IPS DF 6.9 (cell line): ENCODE measurements at regions not wholly inside any gene's neighbourhood (a gene's known extent, or its start where the extent isn't known, plus 50 kb on each side); places are given as distances from the start of the nearest gene placed in this dataset.

Source experiments
- DNase-seq: peaks from one replicate; pipeline ENCODE4 v3.0.0-alpha.2; 2013; ENCODE audit warnings: low read depth, low spot score
- H3K27ac ChIP-seq: one replicate; pipeline ENCODE4 v1.5.1; 2013; ENCODE audit warnings: low read length, control low read depth
- H3K27me3 ChIP-seq: 2 replicates; pipeline ENCODE4 v1.6.1; 2013; ENCODE audit warnings: mild to moderate bottlenecking, low read length; ENCODE audit not compliant: control insufficient read depth, insufficient read depth
- H3K36me3 ChIP-seq: 2 replicates; pipeline ENCODE4 v1.6.1; 2013; ENCODE audit warnings: low read length; ENCODE audit not compliant: control insufficient read depth, insufficient read depth
- H3K4me1 ChIP-seq: 2 replicates; pipeline ENCODE4 v1.6.1; 2013; ENCODE audit warnings: low read length; ENCODE audit not compliant: control insufficient read depth, insufficient read depth
- H3K4me3 ChIP-seq: 2 replicates; pipeline ENCODE4 v1.5.1; 2013; ENCODE audit warnings: mild to moderate bottlenecking, low read length
- H3K9me3 ChIP-seq: 2 replicates; pipeline ENCODE4 v1.6.1; 2013; ENCODE audit warnings: low read length, inconsistent platforms; ENCODE audit not compliant: control insufficient read depth, insufficient read depth
- WGBS: extraction: QIAGEN DNeasy Blood & Tissue Kit; methylation state at CpG from one replicate; pipeline ENCODE4 v1.1.7; 2013; ENCODE audit warnings: mixed read lengths, missing lambda C conversion rate; ENCODE audit not compliant: insufficient read length, insufficient coverage; 5-methylcytosine and 5-hydroxymethylcytosine counted together

DNA sequence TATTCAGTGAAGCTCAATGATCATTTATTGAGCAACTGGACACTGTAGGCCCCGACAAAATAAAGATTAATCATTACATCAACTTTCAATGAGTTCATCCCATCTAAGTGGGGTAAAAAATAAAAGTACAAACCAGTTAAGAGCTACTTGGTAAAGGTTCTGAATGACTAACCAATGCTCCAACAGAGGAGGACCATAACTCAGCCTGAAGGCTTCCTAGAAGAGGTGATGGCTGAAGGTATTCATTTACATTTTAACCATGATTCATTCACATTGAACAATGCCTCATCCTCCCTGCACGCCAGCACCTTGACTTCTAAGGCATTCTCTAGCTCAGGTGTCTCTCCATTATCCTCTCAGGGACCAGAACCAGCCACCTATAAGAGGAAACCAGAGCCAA is 201.4 kb downstream of the ZNF462 start:
- Histone ChIP-seq H3K27me3 (no peaks in the 10 kb centered on the region), H3K27ac (no peak overlapping the region), H3K9me3 (no peaks in the 10 kb centered on the region), H3K4me1 (no peaks in the 10 kb centered on the region), H3K4me3 (no peak overlapping the region), H3K36me3 (no peaks in the 10 kb centered on the region)
- WGBS = no CpG with 5 or more reads among the region's 2 CpGs
- no peak for DNase-seq

DNA sequence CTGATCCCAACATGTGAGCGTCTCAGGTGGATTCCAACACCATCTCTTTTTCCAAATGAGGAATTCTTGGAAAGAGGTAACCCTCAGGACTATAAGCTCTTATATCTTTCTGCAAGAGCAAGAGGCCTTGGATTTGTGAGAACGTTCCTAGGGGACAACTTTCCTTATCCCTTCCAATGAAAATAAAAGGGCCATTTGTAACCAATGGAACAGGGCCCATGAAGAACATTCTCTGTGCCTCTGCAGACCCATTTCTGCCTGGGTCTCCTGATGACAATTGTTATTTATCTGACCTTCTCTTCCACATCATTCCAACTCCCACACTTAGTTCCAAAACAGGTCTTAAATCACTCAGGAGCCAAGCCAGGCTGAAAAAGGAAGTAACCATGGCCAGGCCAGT is 202.6 kb downstream of the ZNF462 start:
- Histone ChIP-seq H3K27me3 (no peaks in the 10 kb centered on the region), H3K4me1 (no peaks in the 10 kb centered on the region), H3K36me3 (no peaks in the 10 kb centered on the region), H3K27ac (no peak overlapping the region), H3K9me3 (no peaks in the 10 kb centered on the region), H3K4me3 (no peak overlapping the region)
- DNase-seq = no peak
- no CpG with 5 or more reads among the region's 2 CpGs for WGBS

DNA sequence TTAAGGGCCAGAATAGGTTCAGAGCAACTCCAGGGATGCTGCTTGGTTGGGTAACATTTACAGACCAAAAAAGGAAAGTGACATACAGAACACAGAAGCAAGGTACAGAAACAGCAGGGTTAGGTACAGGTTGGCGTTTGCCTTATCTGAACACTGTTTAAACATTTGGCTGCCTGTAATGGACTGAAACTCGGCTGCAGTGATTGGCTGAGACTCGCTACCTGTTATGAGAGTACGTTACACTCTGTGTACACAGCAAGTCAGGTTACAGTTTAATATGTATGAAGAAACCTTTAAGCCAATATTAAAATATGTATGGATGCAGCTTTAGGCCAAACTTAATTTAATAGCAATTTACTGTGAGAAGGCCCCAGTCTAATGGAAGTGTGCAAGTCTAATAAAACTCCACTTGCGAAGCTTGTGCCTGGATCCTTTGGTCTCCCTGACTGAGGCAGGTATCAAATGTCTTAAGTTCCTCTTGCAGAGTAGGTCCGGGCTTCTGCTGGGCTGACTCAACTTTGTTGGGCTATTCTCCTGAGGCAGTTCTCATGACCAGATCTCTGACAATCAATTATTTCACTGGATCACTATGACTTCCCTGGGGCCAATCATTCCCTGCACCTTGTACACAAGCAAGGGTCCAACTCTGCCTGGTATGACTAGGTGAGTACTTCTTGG is 204.9 kb downstream of the ZNF462 start:
- no CpG with 5 or more reads among the region's 6 CpGs for WGBS
- DNase-seq = no peak
- no peaks in the 10 kb centered on the region for H3K9me3 ChIP-seq

DNA sequence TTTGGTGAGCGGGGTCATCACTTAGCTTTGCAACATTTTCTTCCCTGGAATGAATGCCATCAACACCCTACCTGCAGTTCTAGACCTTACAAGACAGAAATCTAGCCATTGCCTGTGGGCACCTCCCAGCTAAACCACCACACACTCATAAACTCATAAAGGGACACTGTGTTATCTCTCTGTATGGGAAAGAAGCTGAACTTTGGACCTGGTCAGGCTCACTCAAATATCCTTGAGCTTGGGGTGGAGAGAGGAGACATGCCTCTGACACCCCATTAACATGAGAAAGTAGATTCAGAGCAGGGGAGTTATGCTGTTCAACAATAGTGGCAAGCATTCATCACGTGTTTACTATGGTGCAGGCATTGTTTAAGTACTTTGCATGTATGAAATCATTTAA is 205.6 kb downstream of the ZNF462 start:
- Histone ChIP-seq H3K27me3 (no peaks in the 10 kb centered on the region), H3K9me3 (no peaks in the 10 kb centered on the region), H3K4me3 (no peak overlapping the region), H3K4me1 (no peaks in the 10 kb centered on the region), H3K27ac (no peak overlapping the region), H3K36me3 (no peaks in the 10 kb centered on the region)
- DNase-seq = no peak
- WGBS = no CpG with 5 or more reads among the region's 2 CpGs

More for the DNA sequence above, 204.9 kb downstream of the ZNF462 start:
- H3K4me1 ChIP-seq = no peaks in the 10 kb centered on the region
- H3K27me3 ChIP-seq = no peaks in the 10 kb centered on the region
- no peak overlapping the region for H3K4me3 ChIP-seq
- no peaks in the 10 kb centered on the region for H3K36me3 ChIP-seq
- no peak overlapping the region for H3K27ac ChIP-seq

DNA sequence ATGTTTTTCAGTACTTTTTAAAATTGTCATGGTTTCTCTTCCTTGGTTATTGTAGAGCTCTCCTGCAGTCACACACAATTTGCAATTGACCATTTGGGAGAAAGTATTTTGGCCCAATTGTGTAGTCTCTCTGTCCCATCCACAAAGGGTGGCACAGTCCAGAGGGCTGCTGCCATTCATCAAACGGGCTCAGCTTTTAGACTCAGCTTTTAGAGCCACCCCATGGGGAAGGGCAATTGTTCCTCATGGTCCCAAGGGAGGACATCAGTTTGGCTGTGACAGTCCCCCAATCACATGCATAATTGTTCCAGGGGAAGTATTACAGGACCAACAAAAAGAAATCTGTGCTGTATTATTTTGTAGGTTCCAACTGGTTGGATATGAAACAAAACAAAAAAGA is 207.6 kb downstream of the ZNF462 start:
- H3K4me1 ChIP-seq = no peaks in the 10 kb centered on the region
- no CpG with 5 or more reads among the region's 1 CpG for WGBS

DNA sequence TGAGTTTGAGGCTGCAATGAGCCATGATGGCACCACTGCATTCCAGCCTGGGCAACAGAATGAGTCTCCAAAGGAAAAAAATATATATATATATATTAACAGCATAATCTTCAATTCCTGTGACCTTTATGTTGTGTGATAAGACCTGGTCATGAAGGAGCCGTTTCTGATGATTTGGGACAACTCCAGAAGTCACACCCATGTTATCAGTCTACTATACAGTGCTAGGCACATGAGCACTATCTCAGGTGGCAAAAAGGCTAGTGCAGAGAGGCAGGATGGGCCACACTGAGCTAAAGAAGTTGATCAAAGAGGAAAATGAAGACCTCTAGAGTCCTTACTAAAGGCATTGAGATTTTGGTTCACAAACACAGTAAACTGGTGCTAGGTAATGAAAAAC is 205.0 kb upstream of the RAD23B start:
- Histone ChIP-seq H3K4me1 (no peaks in the 10 kb centered on the region), H3K27ac (no peak overlapping the region), H3K27me3 (no peaks in the 10 kb centered on the region), H3K4me3 (no peak overlapping the region), H3K36me3 (no peaks in the 10 kb centered on the region), H3K9me3 (no peaks in the 10 kb centered on the region)
- WGBS = no CpG with 5 or more reads among the region's 1 CpG
- no peak for DNase-seq

More for the DNA sequence above, 207.6 kb downstream of the ZNF462 start:
- Histone ChIP-seq H3K27ac (no peak overlapping the region), H3K36me3 (no peaks in the 10 kb centered on the region), H3K27me3 (no peaks in the 10 kb centered on the region), H3K4me3 (no peak overlapping the region), H3K9me3 (no peaks in the 10 kb centered on the region)
- no peak for DNase-seq

DNA sequence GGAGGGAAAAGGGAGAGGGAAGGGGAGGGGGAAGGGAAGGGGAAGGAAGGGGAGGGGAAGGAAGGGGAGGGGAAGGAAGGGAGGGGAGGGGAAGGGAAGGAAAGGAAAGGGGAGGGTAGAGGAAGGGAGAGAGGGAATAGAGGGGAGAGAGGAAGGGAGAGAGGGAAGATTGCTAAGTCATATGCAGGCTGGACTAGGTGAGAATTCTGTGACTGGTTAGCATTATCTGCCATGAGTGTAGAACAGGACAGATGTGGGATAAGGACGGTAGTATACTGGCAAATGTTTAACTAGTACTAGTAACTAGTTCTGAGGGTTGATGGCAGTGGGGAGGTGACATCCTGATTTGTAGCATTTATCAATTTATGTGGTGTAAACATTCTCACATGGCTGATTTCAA is 203.5 kb upstream of the RAD23B start:
- Histone ChIP-seq H3K27ac (no peak overlapping the region), H3K27me3 (no peaks in the 10 kb centered on the region), H3K36me3 (no peaks in the 10 kb centered on the region), H3K4me3 (no peak overlapping the region), H3K4me1 (no peaks in the 10 kb centered on the region), H3K9me3 (no peaks in the 10 kb centered on the region)
- WGBS = no CpG with 5 or more reads among the region's 1 CpG
- DNase-seq = no peak

DNA sequence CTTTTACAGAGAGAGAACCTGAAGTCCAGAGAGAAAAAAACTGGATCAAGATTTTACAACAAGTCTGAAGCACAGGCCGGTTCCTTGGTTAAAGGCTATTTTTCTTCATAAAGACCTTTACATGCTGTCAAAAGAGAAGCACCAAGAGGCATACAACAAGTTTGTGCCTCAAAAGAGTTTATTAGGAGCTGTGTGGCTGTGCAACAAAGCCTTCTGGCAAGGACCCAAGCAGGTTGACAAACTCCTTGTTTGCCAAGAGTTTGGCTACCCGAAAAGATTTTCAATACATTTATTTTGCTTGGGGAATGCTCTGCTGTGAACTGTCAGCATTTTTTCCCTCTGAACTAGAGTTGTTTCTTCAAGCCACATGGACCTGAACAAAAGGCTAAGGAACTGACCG is 202.9 kb upstream of the RAD23B start:
- Histone ChIP-seq H3K4me3 (no peak overlapping the region), H3K27ac (no peak overlapping the region), H3K27me3 (no peaks in the 10 kb centered on the region), H3K4me1 (no peaks in the 10 kb centered on the region), H3K9me3 (no peaks in the 10 kb centered on the region), H3K36me3 (no peaks in the 10 kb centered on the region)
- no peak for DNase-seq
- WGBS = no CpG with 5 or more reads among the region's 3 CpGs

DNA sequence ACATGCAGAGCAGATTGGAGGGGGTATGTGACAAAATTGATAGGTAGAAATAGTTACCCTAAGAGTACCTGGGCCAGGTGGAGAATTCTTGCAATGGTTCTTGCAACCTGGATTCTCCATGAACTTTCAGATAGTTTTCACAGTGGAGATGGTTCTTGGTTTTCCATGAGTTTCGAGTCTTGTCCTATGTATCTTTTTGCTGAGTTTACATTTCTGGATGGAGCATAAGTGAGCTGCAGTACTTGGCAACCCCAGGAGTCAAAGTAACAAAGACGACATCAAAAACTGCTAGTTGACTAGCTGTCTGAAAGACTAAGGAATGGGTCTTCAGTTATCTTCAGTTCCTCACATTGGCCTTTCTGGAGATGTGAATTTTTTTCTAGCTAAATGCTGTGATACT is 196.6 kb upstream of the RAD23B start:
- Histone ChIP-seq H3K27me3 (no peaks in the 10 kb centered on the region), H3K27ac (no peak overlapping the region), H3K4me1 (no peaks in the 10 kb centered on the region), H3K36me3 (no peaks in the 10 kb centered on the region), H3K9me3 (no peaks in the 10 kb centered on the region), H3K4me3 (no peak overlapping the region)
- no peak for DNase-seq
- WGBS = no CpG with 5 or more reads among the region's 2 CpGs

DNA sequence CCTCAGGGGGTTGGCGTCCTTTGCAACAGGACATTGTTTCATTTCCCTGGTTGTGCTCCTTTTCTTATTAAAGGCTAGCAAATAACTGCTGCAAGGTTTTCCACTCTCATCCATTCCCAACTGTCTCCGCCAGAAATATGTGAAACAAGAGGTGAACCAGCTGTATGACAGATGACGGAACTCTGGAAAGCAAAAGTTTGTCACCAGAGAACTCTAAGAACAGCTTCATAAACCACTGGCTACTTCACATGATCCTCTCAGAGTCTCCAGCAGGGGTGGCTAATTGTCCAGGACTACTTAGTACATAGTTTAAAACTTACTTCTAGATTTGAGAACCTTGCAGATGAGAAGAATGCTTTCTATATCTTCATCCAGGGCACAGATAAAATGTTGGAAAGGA is 195.9 kb upstream of the RAD23B start:
- Histone ChIP-seq H3K4me3 (no peak overlapping the region), H3K9me3 (no peaks in the 10 kb centered on the region), H3K27ac (no peak overlapping the region), H3K27me3 (no peaks in the 10 kb centered on the region), H3K4me1 (no peaks in the 10 kb centered on the region), H3K36me3 (no peaks in the 10 kb centered on the region)
- DNase-seq = no peak
- no CpG with 5 or more reads among the region's 3 CpGs for WGBS

DNA sequence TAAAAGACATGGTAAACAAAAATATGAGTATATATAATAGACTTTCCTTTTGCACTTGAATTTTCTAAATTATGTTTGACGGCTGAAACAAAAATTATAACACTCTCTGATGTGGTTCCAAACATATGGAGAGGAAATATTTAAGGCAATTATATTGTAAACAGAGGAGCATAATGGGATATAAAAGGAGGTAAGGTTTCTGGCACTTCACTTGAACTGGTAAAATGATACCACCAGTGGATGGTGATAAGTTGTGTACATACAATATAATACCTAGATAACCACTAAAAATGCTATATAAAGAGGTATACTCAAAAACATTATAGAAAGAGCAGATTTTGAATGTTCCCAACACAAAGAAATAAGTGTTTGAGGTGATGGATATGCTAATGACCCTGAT is 192.9 kb upstream of the RAD23B start:
- Histone ChIP-seq H3K4me1 (no peaks in the 10 kb centered on the region), H3K36me3 (no peaks in the 10 kb centered on the region), H3K27ac (no peak overlapping the region), H3K9me3 (no peaks in the 10 kb centered on the region), H3K27me3 (no peaks in the 10 kb centered on the region), H3K4me3 (no peak overlapping the region)
- DNase-seq = no peak
- no CpG with 5 or more reads among the region's 1 CpG for WGBS
